ENCODE measurements at regions not wholly inside any gene's neighbourhood (a gene's known extent, or its start where the extent isn't known, plus 50 kb on each side); places are given as distances from the start of the nearest gene placed in this dataset.

DNA sequence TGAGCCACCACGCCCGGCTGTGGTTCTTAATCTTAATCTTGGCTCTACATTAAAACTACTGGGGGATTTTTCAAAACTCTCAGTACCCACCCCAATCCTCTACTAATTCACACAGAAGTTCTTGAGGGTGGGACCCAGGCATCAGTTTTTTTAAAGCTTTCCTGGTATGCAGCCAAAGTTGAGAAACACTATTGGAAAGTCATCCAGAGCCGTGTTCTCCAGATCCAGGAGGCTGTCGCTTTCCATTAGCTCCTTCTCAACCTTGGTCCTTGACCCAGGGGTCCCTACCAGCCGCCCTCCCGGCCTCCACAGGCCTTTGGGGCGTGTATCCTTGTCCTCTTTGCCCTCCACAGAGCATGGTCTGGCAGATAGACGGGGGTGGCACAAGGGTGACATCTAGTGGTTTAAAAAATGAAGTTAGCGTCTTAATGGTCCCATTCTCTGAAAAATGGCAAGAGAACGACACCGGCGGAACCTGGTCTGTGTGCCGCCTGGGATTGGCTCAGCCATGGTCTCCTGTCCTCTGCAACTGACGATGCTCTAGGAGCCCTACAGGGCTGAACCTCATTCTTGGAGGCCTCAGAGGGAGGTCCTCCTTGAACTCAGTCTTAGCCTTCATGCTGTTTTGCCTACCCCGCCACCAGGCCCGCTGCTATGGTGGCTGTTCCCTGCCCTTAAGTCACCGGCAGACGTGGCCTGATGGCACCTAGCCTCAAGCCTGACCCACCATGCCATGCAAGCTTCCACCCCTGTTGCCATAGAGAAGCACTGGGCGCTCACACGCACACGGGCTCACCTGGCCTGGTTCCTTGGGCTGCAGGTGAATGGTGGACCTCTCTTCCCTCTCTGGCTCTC, 152.0 kb upstream of the SYN3 start:
- ATAC-seq (ENCODE audit: low FRiP score in 2 of 2) = peak; percentile 55 to 67
- Histone ChIP-seq H3K27ac (no peak overlapping the region), H3K4me1 (no peaks in the 10 kb centered on the region), H3K4me3 (no peak overlapping the region), H3K9me3 (no peaks in the 10 kb centered on the region), H3K36me3 (no peaks in the 10 kb centered on the region), H3K27me3 (no peaks in the 10 kb centered on the region)
- WGBS, 2 donors = 45 to 48% methylated on average over 17 to 21 of the region's 21 CpGs
- TF ChIP-seq POLR2A (IDR thresholded peaks at IDR 0.05) (no peak), POLR2AphosphoS5 (IDR thresholded peaks at IDR 0.05) (no peak), CTCF (IDR thresholded peaks at IDR 0.05) (peak in 4 of 6 experiments; percentile 25 to 53 (median 32)), EP300 (IDR thresholded peaks at IDR 0.05) (no peak)
- peak in 1 of 2 donors; percentile 35 for DNase-seq

GRCh38 chr22:33204408-33204807, 146.2 kb upstream of the SYN3 start:
- 4 to 7% methylated on average over 1 of the region's 1 CpG for WGBS, 2 donors
- no peak for DNase-seq
- ATAC-seq (ENCODE audit: low FRiP score in 2 of 2) = no peak
- Histone ChIP-seq H3K27me3 (no peaks in the 10 kb centered on the region), H3K4me3 (no peak overlapping the region), H3K27ac (no peak overlapping the region), H3K9me3 (no peaks in the 10 kb centered on the region), H3K4me1 (no peaks in the 10 kb centered on the region), H3K36me3 (no peaks in the 10 kb centered on the region)
- no peak for TF ChIP-seq POLR2A (IDR thresholded peaks at IDR 0.05)
- no peak for TF ChIP-seq EP300 (IDR thresholded peaks at IDR 0.05)
- no peak for TF ChIP-seq POLR2AphosphoS5 (IDR thresholded peaks at IDR 0.05)
- TF ChIP-seq CTCF (IDR thresholded peaks at IDR 0.05) = no peak

GRCh38 chr22:33202455-33202854, 144.3 kb upstream of the SYN3 start:
- H3K27ac ChIP-seq = no peak overlapping the region
- H3K4me3 ChIP-seq = no peak overlapping the region
- H3K36me3 ChIP-seq = no peaks in the 10 kb centered on the region
- no peaks in the 10 kb centered on the region for H3K27me3 ChIP-seq
- no peaks in the 10 kb centered on the region for H3K9me3 ChIP-seq
- 24 to 56% methylated on average over 1 of the region's 1 CpG for WGBS, 2 donors
- no peak for ATAC-seq (ENCODE audit: low FRiP score in 2 of 2)
- no peak for DNase-seq
- no peaks in the 10 kb centered on the region for H3K4me1 ChIP-seq
- TF ChIP-seq POLR2A (IDR thresholded peaks at IDR 0.05) (no peak), CTCF (IDR thresholded peaks at IDR 0.05) (no peak), EP300 (IDR thresholded peaks at IDR 0.05) (no peak), POLR2AphosphoS5 (IDR thresholded peaks at IDR 0.05) (no peak)

GRCh38 chr22:33194529-33195077, 136.4 kb upstream of the SYN3 start:
- ATAC-seq (ENCODE audit: low FRiP score in 2 of 2) = no peak

More at GRCh38 chr22:33194529-33195077, 136.4 kb upstream of the SYN3 start:
- TF ChIP-seq CTCF (IDR thresholded peaks at IDR 0.05) (no peak), POLR2AphosphoS5 (IDR thresholded peaks at IDR 0.05) (no peak), POLR2A (IDR thresholded peaks at IDR 0.05) (no peak), EP300 (IDR thresholded peaks at IDR 0.05) (no peak)
- H3K27me3 ChIP-seq = no peaks in the 10 kb centered on the region
- H3K36me3 ChIP-seq = no peaks in the 10 kb centered on the region
- WGBS, 2 donors = 60 to 73% methylated on average over 3 of the region's 3 CpGs
- no peaks in the 10 kb centered on the region for H3K4me1 ChIP-seq
- DNase-seq = no peak
- H3K27ac ChIP-seq = no peak overlapping the region
- no peak overlapping the region for H3K4me3 ChIP-seq
- no peaks in the 10 kb centered on the region for H3K9me3 ChIP-seq
